Neural progenitor cell (in vitro differentiated cells): ENCODE measurements at regions not wholly inside any gene's neighbourhood (a gene's known extent, or its start where the extent isn't known, plus 50 kb on each side); places are given as distances from the start of the nearest gene placed in this dataset.
A peak's percentile ranks its signal among the peaks of the same experiment; 100 is the strongest.

Experiments used
- DNase-seq: peaks from one replicate; pipeline ENCODE4 v3.0.0-alpha.2; 2016; ENCODE audit warnings: low spot score
- H2AFZ ChIP-seq: fragments of 200-600 bp; sonication (generic); replicated peaks from 2 replicates; pipeline ENCODE4 v1.6.1; 2016; ENCODE audit warnings: antibody characterized with exemption
- H3F3A ChIP-seq: fragments of 200-600 bp; sonication (generic); 2 replicates; pipeline ENCODE4 v1.6.1; 2016; ENCODE audit warnings: antibody characterized with exemption, low read depth
- H3K27ac ChIP-seq: fragments of 200-600 bp; sonication (generic); 2 replicates; pipeline ENCODE4 v1.5.1; 2016; ENCODE audit warnings: mild to moderate bottlenecking
- H3K27me3 ChIP-seq: fragments of 200-600 bp; sonication (generic); 2 replicates; pipeline ENCODE4 v1.6.1; 2016; ENCODE audit warnings: mild to moderate bottlenecking, moderate library complexity
- H3K36me3 ChIP-seq: fragments of 200-600 bp; sonication (generic); 2 replicates; pipeline ENCODE4 v1.5.1; 2016
- H3K4me1 ChIP-seq: fragments of 200-600 bp; sonication (generic); 2 replicates; pipeline ENCODE4 v1.6.1; 2016; ENCODE audit warnings: mixed run types
- H3K4me2 ChIP-seq: fragments of 200-600 bp; sonication (generic); 2 replicates; pipeline ENCODE4 v1.6.1; 2016
- H3K4me3 ChIP-seq: fragments of 200-600 bp; sonication (generic); 2 replicates; pipeline ENCODE4 v1.5.1; 2016
- H3K79me2 ChIP-seq: fragments of 200-600 bp; sonication (generic); 2 replicates; pipeline ENCODE4 v1.6.1; 2016; ENCODE audit warnings: low read depth
- H3K9ac ChIP-seq: fragments of 200-600 bp; sonication (generic); 2 replicates; pipeline ENCODE4 v1.6.1; 2016
- H3K9me3 ChIP-seq: fragments of 200-600 bp; sonication (generic); 2 replicates; pipeline ENCODE4 v1.5.1; 2016; ENCODE audit warnings: low read depth
- H4K20me1 ChIP-seq: fragments of 200-600 bp; sonication (generic); 2 replicates; pipeline ENCODE4 v1.6.1; 2016; ENCODE audit warnings: low read depth
- H3K27ac Mint-ChIP-seq: 3 replicates; pipeline ENCODE4 v1.8.0; 2021; ENCODE audit warnings: mixed read lengths
- H3K27me3 Mint-ChIP-seq: 2 replicates; pipeline ENCODE4 v1.8.0; 2022; ENCODE audit warnings: low read depth, mild to moderate bottlenecking, inconsistent platforms, moderate library complexity, mixed read lengths; ENCODE audit not compliant: insufficient read depth
- H3K36me3 Mint-ChIP-seq: 3 replicates; pipeline ENCODE4 v1.8.0; 2021; ENCODE audit warnings: mixed read lengths
- H3K4me1 Mint-ChIP-seq: 3 replicates; pipeline ENCODE4 v1.8.0; 2021; ENCODE audit warnings: mixed read lengths
- H3K4me3 Mint-ChIP-seq: 3 replicates; pipeline ENCODE4 v1.8.0; 2021; ENCODE audit warnings: mild to moderate bottlenecking, moderate library complexity, mixed read lengths
- H3K9me3 Mint-ChIP-seq: 3 replicates; pipeline ENCODE4 v1.8.0; 2020; ENCODE audit warnings: mixed read lengths
- EZH2 ChIP-seq: fragments of 200-600 bp; sonication (generic); IDR thresholded peaks from 2 replicates; pipeline ENCODE4 v1.6.1; 2017; ENCODE audit warnings: antibody characterized with exemption, mild to moderate bottlenecking, moderate library complexity
- EZH2phosphoT487 ChIP-seq: fragments of 200-600 bp; sonication (generic); IDR thresholded peaks from 2 replicates; pipeline ENCODE4 v1.6.1; 2017; ENCODE audit warnings: antibody characterized with exemption
- TF ChIP-seq, protein P1 (sequence below): fragments of 200-600 bp; sonication (generic); IDR thresholded peaks from 2 replicates; pipeline ENCODE4 v1.5.1; 2017; ENCODE audit warnings: antibody characterized with exemption, mild to moderate bottlenecking

DNA sequence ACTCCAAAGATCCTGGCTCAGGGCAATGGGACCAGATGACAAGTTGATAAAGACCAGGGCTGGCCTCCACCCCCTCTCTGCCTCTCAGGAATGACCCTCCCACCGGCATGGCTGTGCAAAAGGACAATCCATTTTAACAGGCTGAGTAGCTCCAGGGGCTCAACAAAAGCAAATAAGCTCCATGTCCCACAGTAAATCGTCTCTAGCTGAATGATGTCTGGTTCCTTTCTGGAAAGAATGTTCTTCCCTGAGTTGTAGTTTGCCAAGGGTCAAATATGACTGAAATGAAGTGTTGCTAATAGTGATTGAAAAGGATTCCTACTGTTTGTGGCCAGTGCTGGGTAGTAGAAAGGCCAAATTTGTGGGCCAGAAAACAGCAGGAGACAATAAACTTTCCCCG, 434.4 kb upstream of the ETAA1 start:
- no peaks in the 10 kb centered on the region for H3F3A ChIP-seq
- H3K27ac Mint-ChIP-seq, result no peak overlapping the region
- H3K4me3 Mint-ChIP-seq, result no peak overlapping the region
- H3K4me2 ChIP-seq, result peak overlapping the region; percentile 15
- H3K4me1 ChIP-seq, result peaks cover 13% of the 10 kb centered on the region
- no peaks in the 10 kb centered on the region for H3K9me3 ChIP-seq
- no peaks in the 10 kb centered on the region for H3K79me2 ChIP-seq
- no peak overlapping the region for H3K9ac ChIP-seq
- peaks cover 18% of the 10 kb centered on the region for H3K4me1 Mint-ChIP-seq
- H3K9me3 Mint-ChIP-seq, result no peaks in the 10 kb centered on the region
- H4K20me1 ChIP-seq, result no peaks in the 10 kb centered on the region
- no peak overlapping the region for H2AFZ ChIP-seq
- H3K36me3 ChIP-seq, result no peaks in the 10 kb centered on the region
- H3K4me3 ChIP-seq, result no peak overlapping the region
- peak; percentile 24 for DNase-seq
- no peaks in the 10 kb centered on the region for H3K27me3 ChIP-seq
- no peaks in the 10 kb centered on the region for H3K36me3 Mint-ChIP-seq
- TF ChIP-seq EZH2phosphoT487 (no peak), EZH2 (no peak)
- TF ChIP-seq, protein P1, sequence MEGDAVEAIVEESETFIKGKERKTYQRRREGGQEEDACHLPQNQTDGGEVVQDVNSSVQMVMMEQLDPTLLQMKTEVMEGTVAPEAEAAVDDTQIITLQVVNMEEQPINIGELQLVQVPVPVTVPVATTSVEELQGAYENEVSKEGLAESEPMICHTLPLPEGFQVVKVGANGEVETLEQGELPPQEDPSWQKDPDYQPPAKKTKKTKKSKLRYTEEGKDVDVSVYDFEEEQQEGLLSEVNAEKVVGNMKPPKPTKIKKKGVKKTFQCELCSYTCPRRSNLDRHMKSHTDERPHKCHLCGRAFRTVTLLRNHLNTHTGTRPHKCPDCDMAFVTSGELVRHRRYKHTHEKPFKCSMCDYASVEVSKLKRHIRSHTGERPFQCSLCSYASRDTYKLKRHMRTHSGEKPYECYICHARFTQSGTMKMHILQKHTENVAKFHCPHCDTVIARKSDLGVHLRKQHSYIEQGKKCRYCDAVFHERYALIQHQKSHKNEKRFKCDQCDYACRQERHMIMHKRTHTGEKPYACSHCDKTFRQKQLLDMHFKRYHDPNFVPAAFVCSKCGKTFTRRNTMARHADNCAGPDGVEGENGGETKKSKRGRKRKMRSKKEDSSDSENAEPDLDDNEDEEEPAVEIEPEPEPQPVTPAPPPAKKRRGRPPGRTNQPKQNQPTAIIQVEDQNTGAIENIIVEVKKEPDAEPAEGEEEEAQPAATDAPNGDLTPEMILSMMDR, result no peak
- H3K27ac ChIP-seq, result no peak overlapping the region
- H3K27me3 Mint-ChIP-seq, result no peaks in the 10 kb centered on the region

DNA sequence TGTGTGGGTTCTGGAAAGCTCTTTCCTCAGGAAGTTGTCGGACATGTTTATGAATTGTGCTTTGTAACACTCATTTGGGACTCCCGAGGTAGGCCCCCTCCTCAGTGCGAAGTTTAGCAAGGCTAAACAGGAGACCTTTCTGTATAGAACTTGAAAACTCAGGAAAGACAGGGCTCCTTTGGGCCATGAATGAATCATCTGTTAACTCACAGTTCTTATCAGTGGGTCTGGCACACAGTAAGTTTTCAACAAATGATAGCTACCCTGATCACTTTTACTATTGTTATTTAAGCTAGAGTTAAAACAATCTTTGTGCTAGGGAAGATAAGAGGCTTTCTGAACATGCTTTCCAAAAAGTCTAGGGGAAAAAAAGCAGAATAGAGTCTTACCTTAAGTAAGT, 430.5 kb upstream of the ETAA1 start:
- H3K27ac ChIP-seq, result no peak overlapping the region
- peaks cover 16% of the 10 kb centered on the region for H3K4me1 Mint-ChIP-seq

DNA sequence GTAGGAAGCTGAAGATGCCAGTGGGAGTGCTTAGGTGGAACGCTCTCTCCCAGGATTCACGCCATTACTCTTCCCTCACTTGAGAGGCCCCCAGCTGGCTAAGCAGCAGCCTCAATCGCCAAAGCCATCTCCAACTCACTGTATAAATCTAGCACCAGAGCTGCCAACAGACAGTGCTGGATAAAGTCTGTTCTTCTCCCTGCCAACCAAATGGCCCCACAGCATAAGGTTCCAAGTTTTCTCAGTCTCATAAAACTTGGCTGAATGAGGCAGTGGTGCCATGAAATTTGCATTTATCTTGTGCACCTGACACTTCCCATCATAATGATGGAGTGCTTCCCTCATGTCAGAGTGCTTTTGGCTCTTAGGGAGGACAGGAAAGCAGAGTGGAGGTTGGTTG, 428.2 kb upstream of the ETAA1 start:
- Histone ChIP-seq H3K4me2 (no peak overlapping the region), H3K9ac (no peak overlapping the region), H4K20me1 (no peaks in the 10 kb centered on the region), H3K9me3 (no peaks in the 10 kb centered on the region), H2AFZ (no peak overlapping the region), H3F3A (no peaks in the 10 kb centered on the region), H3K4me1 (no peaks in the 10 kb centered on the region), H3K27me3 (no peaks in the 10 kb centered on the region), H3K36me3 (no peaks in the 10 kb centered on the region), H3K27ac (no peak overlapping the region), H3K4me3 (no peak overlapping the region), H3K79me2 (no peaks in the 10 kb centered on the region)
- H3K36me3 Mint-ChIP-seq, result no peaks in the 10 kb centered on the region
- no peaks in the 10 kb centered on the region for H3K27me3 Mint-ChIP-seq
- no peaks in the 10 kb centered on the region for H3K4me1 Mint-ChIP-seq
- DNase-seq, result no peak
- H3K4me3 Mint-ChIP-seq, result no peak overlapping the region
- no peak for TF ChIP-seq EZH2phosphoT487
- TF ChIP-seq, protein P1, result no peak
- no peak for TF ChIP-seq EZH2
- H3K27ac Mint-ChIP-seq, result no peak overlapping the region
- no peaks in the 10 kb centered on the region for H3K9me3 Mint-ChIP-seq

More for the DNA sequence above, 430.5 kb upstream of the ETAA1 start:
- no peaks in the 10 kb centered on the region for H3K79me2 ChIP-seq
- no peaks in the 10 kb centered on the region for H3K27me3 ChIP-seq
- H3K36me3 Mint-ChIP-seq, result no peaks in the 10 kb centered on the region
- no peaks in the 10 kb centered on the region for H3K36me3 ChIP-seq
- no peaks in the 10 kb centered on the region for H3K27me3 Mint-ChIP-seq
- no peaks in the 10 kb centered on the region for H3F3A ChIP-seq
- no peak overlapping the region for H3K27ac Mint-ChIP-seq
- no peaks in the 10 kb centered on the region for H3K9me3 Mint-ChIP-seq
- no peak overlapping the region for H3K4me3 Mint-ChIP-seq
- H3K4me1 ChIP-seq, result peaks cover 13% of the 10 kb centered on the region
- DNase-seq, result no peak
- no peak overlapping the region for H3K4me2 ChIP-seq
- TF ChIP-seq EZH2phosphoT487 (no peak), EZH2 (no peak)
- TF ChIP-seq, protein P1, result no peak
- H2AFZ ChIP-seq, result no peak overlapping the region
- no peak overlapping the region for H3K4me3 ChIP-seq
- H4K20me1 ChIP-seq, result no peaks in the 10 kb centered on the region
- H3K9me3 ChIP-seq, result no peaks in the 10 kb centered on the region
- no peak overlapping the region for H3K9ac ChIP-seq

DNA sequence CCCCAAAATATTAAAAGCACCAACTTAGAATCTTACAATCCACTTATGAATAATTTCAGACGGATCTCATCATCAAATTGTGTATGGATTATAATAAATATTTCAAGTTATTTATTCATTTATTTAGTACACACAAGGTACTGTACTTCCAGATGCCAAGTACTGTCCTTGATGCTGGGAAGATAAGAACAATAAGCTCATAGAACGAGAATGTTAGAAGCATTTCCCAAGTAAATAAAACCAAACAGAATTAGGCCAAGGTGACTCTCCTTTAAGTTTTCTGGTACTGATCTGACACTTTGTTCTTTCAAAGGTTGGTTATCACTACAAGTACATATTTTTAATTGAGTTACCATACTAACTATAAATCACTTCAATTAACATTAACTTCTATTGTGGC, 416.1 kb upstream of the ETAA1 start:
- Mint-ChIP-seq H3K4me1 (no peaks in the 10 kb centered on the region), H3K27me3 (no peaks in the 10 kb centered on the region), H3K4me3 (no peak overlapping the region), H3K27ac (no peak overlapping the region), H3K9me3 (no peaks in the 10 kb centered on the region), H3K36me3 (no peaks in the 10 kb centered on the region)
- H3K4me1 ChIP-seq, result no peaks in the 10 kb centered on the region
- no peaks in the 10 kb centered on the region for H3K27me3 ChIP-seq
- no peaks in the 10 kb centered on the region for H4K20me1 ChIP-seq
- no peak overlapping the region for H3K9ac ChIP-seq
- H3K4me2 ChIP-seq, result no peak overlapping the region
- no peak overlapping the region for H3K27ac ChIP-seq
- H2AFZ ChIP-seq, result no peak overlapping the region
- H3K79me2 ChIP-seq, result no peaks in the 10 kb centered on the region
- H3F3A ChIP-seq, result no peaks in the 10 kb centered on the region
- H3K36me3 ChIP-seq, result no peaks in the 10 kb centered on the region
- TF ChIP-seq EZH2 (no peak), EZH2phosphoT487 (no peak)
- TF ChIP-seq, protein P1, result no peak
- no peak for DNase-seq
- no peaks in the 10 kb centered on the region for H3K9me3 ChIP-seq
- no peak overlapping the region for H3K4me3 ChIP-seq
